ENCODE measurements at regions not wholly inside any gene's neighbourhood (a gene's known extent, or its start where the extent isn't known, plus 50 kb on each side); places are given as distances from the start of the nearest gene placed in this dataset.

DNA sequence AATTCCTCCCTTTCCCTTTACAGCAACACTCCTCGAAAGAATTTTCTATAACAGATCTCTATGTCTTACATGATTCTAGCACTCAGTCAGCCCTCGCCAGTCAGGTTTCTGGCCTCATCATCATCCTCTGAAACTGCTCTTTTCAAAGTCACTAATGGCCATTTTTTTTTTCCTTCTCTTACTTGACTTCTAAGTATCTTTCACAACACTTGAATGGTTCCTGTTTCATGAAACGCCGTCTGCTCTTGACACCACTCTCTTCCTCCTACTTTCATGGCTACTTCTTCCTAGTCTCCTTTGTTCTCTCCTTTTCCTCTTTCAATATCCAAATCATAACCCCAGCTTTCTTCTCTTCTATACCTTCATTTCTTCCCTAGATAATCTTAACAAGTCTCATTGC, 100.5 kb upstream of the NRP1 start:
- TF ChIP-seq POLR2AphosphoS5 (IDR thresholded peaks at IDR 0.05; ENCODE audit: low read depth, low read length) (no peak), POLR2A (IDR thresholded peaks at IDR 0.05; ENCODE audit: low read depth, low read length) (no peak), TAF1 (IDR thresholded peaks at IDR 0.05; ENCODE audit: borderline replicate concordance, low read depth, low read length) (no peak)
